H9 (cell line): ENCODE measurements at regions not wholly inside any gene's neighbourhood (a gene's known extent, or its start where the extent isn't known, plus 50 kb on each side); places are given as distances from the start of the nearest gene placed in this dataset.

Source experiments
- DNase-seq: peaks from one replicate; pipeline ENCODE4 v3.0.0-alpha.2; 2017
- H2AFZ ChIP-seq: one replicate; pipeline ENCODE4 v1.6.1; 2013; ENCODE audit warnings: mild to moderate bottlenecking, low read length, control low read depth, moderate library complexity
- H2AK5ac ChIP-seq: 2 replicates; pipeline ENCODE4 v1.6.1; 2013; ENCODE audit warnings: low read length, control low read depth, mixed read lengths; ENCODE audit not compliant: insufficient read length
- H2BK120ac ChIP-seq: one replicate; pipeline ENCODE4 v1.6.1; 2013; ENCODE audit warnings: low read depth, mild to moderate bottlenecking, low read length, control low read depth, inconsistent platforms; ENCODE audit not compliant: poor library complexity, severe bottlenecking
- H2BK12ac ChIP-seq: 2 replicates; pipeline ENCODE4 v1.6.1; 2013; ENCODE audit warnings: low read length, control low read depth, mixed read lengths, low read depth; ENCODE audit not compliant: insufficient read length
- H2BK15ac ChIP-seq: 2 replicates; pipeline ENCODE4 v1.6.1; 2013; ENCODE audit warnings: low read depth, low read length, control low read depth
- H2BK20ac ChIP-seq: one replicate; pipeline ENCODE4 v1.6.1; 2013; ENCODE audit warnings: low read depth, mild to moderate bottlenecking, low read length, control low read depth, inconsistent platforms; ENCODE audit not compliant: poor library complexity, severe bottlenecking
- H2BK5ac ChIP-seq: 2 replicates; pipeline ENCODE4 v1.6.1; 2013; ENCODE audit warnings: low read length, control low read depth, mixed read lengths; ENCODE audit not compliant: insufficient read length
- H3K14ac ChIP-seq: 2 replicates; pipeline ENCODE4 v1.6.1; 2013; ENCODE audit warnings: low read length, control low read depth; ENCODE audit not compliant: insufficient read depth
- H3K18ac ChIP-seq: 2 replicates; pipeline ENCODE4 v1.6.1; 2013; ENCODE audit warnings: low read depth, mild to moderate bottlenecking, mixed read lengths, low read length, control low read depth; ENCODE audit not compliant: insufficient read length
- H3K23ac ChIP-seq: 2 replicates; pipeline ENCODE4 v1.6.1; 2013; ENCODE audit warnings: low read length, control low read depth, mixed read lengths, low read depth; ENCODE audit not compliant: insufficient read length
- H3K23me2 ChIP-seq: 2 replicates; pipeline ENCODE4 v1.6.1; 2013; ENCODE audit warnings: low read depth, mild to moderate bottlenecking, mixed read lengths, low read length, control low read depth; ENCODE audit not compliant: insufficient read length, poor library complexity, severe bottlenecking
- H3K27ac ChIP-seq: 2 replicates; pipeline ENCODE4 v1.5.1; 2013; ENCODE audit warnings: low read length, control low read depth, mixed read lengths, low read depth; ENCODE audit not compliant: insufficient read length
- H3K27me3 ChIP-seq: 2 replicates; pipeline ENCODE4 v1.6.1; 2013; ENCODE audit warnings: low read length, control low read depth, inconsistent platforms; ENCODE audit not compliant: insufficient read depth
- H3K4ac ChIP-seq: 2 replicates; pipeline ENCODE4 v1.6.1; 2013; ENCODE audit warnings: low read depth, mild to moderate bottlenecking, control low read depth, inconsistent platforms, low read length, moderate library complexity
- H3K4me1 ChIP-seq: 2 replicates; pipeline ENCODE4 v1.6.1; 2013; ENCODE audit warnings: low read length, control low read depth, inconsistent platforms; ENCODE audit not compliant: insufficient read depth
- H3K4me2 ChIP-seq: 2 replicates; pipeline ENCODE4 v1.6.1; 2013; ENCODE audit warnings: low read length, control low read depth, mixed read lengths; ENCODE audit not compliant: insufficient read length, insufficient read depth
- H3K56ac ChIP-seq: 2 replicates; pipeline ENCODE4 v1.6.1; 2013; ENCODE audit warnings: low read depth, mild to moderate bottlenecking, mixed read lengths, low read length, control low read depth; ENCODE audit not compliant: insufficient read length
- H3K79me1 ChIP-seq: 2 replicates; pipeline ENCODE4 v1.6.1; 2013; ENCODE audit warnings: low read depth, mild to moderate bottlenecking, moderate library complexity, low read length, control low read depth, inconsistent platforms; ENCODE audit not compliant: insufficient read depth, poor library complexity, severe bottlenecking
- H3K79me2 ChIP-seq: 2 replicates; pipeline ENCODE4 v1.6.1; 2013; ENCODE audit warnings: low read length, control low read depth, inconsistent platforms; ENCODE audit not compliant: insufficient read depth
- H3K9ac ChIP-seq: 2 replicates; pipeline ENCODE4 v1.6.1; 2013; ENCODE audit warnings: low read length, control low read depth, mixed read lengths; ENCODE audit not compliant: insufficient read length; ENCODE audit errors: extremely low read depth
- H3K9me3 ChIP-seq: one replicate; pipeline ENCODE4 v1.6.1; 2013; ENCODE audit warnings: low read depth, low read length, inconsistent platforms; ENCODE audit not compliant: control insufficient read depth
- H3T11ph ChIP-seq: one replicate; pipeline ENCODE4 v1.6.1; 2013; ENCODE audit warnings: mild to moderate bottlenecking, low read length, control low read depth, inconsistent platforms
- H4K20me1 ChIP-seq: one replicate; pipeline ENCODE4 v1.6.1; 2013; ENCODE audit not compliant: control insufficient read depth, insufficient read length, insufficient read depth
- H4K5ac ChIP-seq: 2 replicates; pipeline ENCODE4 v1.6.1; 2013; ENCODE audit warnings: low read depth, mild to moderate bottlenecking, mixed read lengths, low read length, control low read depth; ENCODE audit not compliant: insufficient read length
- H4K8ac ChIP-seq: replicated peaks from 2 replicates; pipeline ENCODE4 v1.6.1; 2013; ENCODE audit warnings: low read length, control low read depth, mixed read lengths, low read depth; ENCODE audit not compliant: insufficient read length
- H4K91ac ChIP-seq: 2 replicates; pipeline ENCODE4 v1.6.1; 2013; ENCODE audit warnings: low read depth, mild to moderate bottlenecking, moderate library complexity, mixed read lengths, low read length, control low read depth; ENCODE audit not compliant: insufficient read length
- H3K27ac Mint-ChIP-seq, 3 experiments: 2 replicates in 2 of 3; 3 replicates in 1 of 3; pipeline ENCODE4 v1.8.0; 2020 to 2021; ENCODE audit warnings: mixed read lengths in 3 of 3, mild to moderate bottlenecking in 1 of 3, moderate library complexity in 1 of 3
- H3K27me3 Mint-ChIP-seq: 2 replicates; pipeline ENCODE4 v1.8.0; 2021; ENCODE audit warnings: low read depth, mild to moderate bottlenecking, moderate library complexity, mixed read lengths
- H3K36me3 Mint-ChIP-seq, 3 experiments: 2 replicates in 2 of 3; 3 replicates in 1 of 3; pipeline ENCODE4 v1.8.0; 2020 to 2021; ENCODE audit warnings: low read depth in 3 of 3, mixed read lengths in 3 of 3; ENCODE audit not compliant: insufficient read depth in 1 of 3
- H3K4me1 Mint-ChIP-seq, 2 experiments: 2 replicates each; pipeline ENCODE4 v1.8.0; 2020; ENCODE audit warnings: mixed read lengths in 2 of 2
- H3K4me3 Mint-ChIP-seq, 2 experiments: 2 replicates in 1 of 2; 3 replicates in 1 of 2; pipeline ENCODE4 v1.8.0; 2020 to 2021; ENCODE audit warnings: mild to moderate bottlenecking in 2 of 2, mixed read lengths in 2 of 2, moderate library complexity in 1 of 2
- H3K9me3 Mint-ChIP-seq, 2 experiments: 2 replicates in 1 of 2; 3 replicates in 1 of 2; pipeline ENCODE4 v1.8.0; 2020; ENCODE audit warnings: mild to moderate bottlenecking in 2 of 2, mixed read lengths in 2 of 2, moderate library complexity in 1 of 2
- CTCF ChIP-seq: fragments of 200-600 bp; sonication (generic); conservative IDR thresholded peaks from 3 replicates; pipeline ENCODE4 v1.8.0; 2021; ENCODE audit warnings: antibody characterized with exemption, mild to moderate bottlenecking
- WGBS: extraction: QIAGEN DNeasy Blood & Tissue Kit; methylation state at CpG from one replicate; pipeline ENCODE4 v1.1.7; 2013; ENCODE audit warnings: missing lambda C conversion rate, low lambda C conversion rate, mixed read lengths; ENCODE audit not compliant: insufficient read length; ENCODE audit errors: extremely low coverage; 5-methylcytosine and 5-hydroxymethylcytosine counted together

- Histone ChIP-seq H3K23me2 (no peaks in the 10 kb centered on the region), H3K14ac (no peak overlapping the region), H3K56ac (no peak overlapping the region), H3K9ac (no peak overlapping the region), H2BK20ac (no peak overlapping the region), H2BK5ac (no peak overlapping the region), H2AK5ac (no peak overlapping the region), H3K9me3 (no peaks in the 10 kb centered on the region), H4K20me1 (no peaks in the 10 kb centered on the region), H3K23ac (no peak overlapping the region), H3K4me2 (no peak overlapping the region), H3T11ph (no peak overlapping the region), H4K8ac (no peak overlapping the region), H3K18ac (no peak overlapping the region), H3K4ac (no peak overlapping the region), H2AFZ (no peak overlapping the region), H4K5ac (no peak overlapping the region), H4K91ac (no peak overlapping the region), H2BK120ac (no peak overlapping the region), H3K27ac (no peak overlapping the region), H3K4me1 (no peaks in the 10 kb centered on the region), H2BK15ac (no peak overlapping the region), H3K27me3 (no peaks in the 10 kb centered on the region), H3K79me2 (no peaks in the 10 kb centered on the region), H3K79me1 (no peaks in the 10 kb centered on the region), H2BK12ac (no peak overlapping the region)
- Mint-ChIP-seq H3K27ac (no peak overlapping the region), H3K9me3 (peaks cover 20% of the 10 kb centered on the region in 2 experiments), H3K4me1 (no peaks in the 10 kb centered on the region), H3K27me3 (peaks cover 21% of the 10 kb centered on the region), H3K36me3 (no peaks in the 10 kb centered on the region; a peak in 1 of 7 replicates), H3K4me3 (no peak overlapping the region)
- no peak for TF ChIP-seq CTCF
- DNase-seq = no peak
- WGBS = no CpG with 5 or more reads among the region's 5 CpGs
These were observed 420.8 kb downstream of the NPHP4 start for GRCh38 chr1:5571438-5571837.
